Adrenal gland (tissue), 9 donors: ENCODE measurements at regions not wholly inside any gene's neighbourhood (a gene's known extent, or its start where the extent isn't known, plus 50 kb on each side); places are given as distances from the start of the nearest gene placed in this dataset.

Experiments
- DNase-seq, 7 donors: peaks; one replicate each; pipeline ENCODE4 v3.0.0-alpha.2; 2019 to 2020
- H3K27ac ChIP-seq, 5 donors: fragments of 200-600 bp; sonication (generic) in 4 of 5; 1 replicate in 3 of 5; 2 replicates in 2 of 5; pipeline versions ENCODE4 v1.5.1 to v1.8.0; 2016 to 2020; ENCODE audit warnings: mild to moderate bottlenecking in 1 of 5
- H3K27me3 ChIP-seq: fragments of 200-600 bp; 2 replicates; pipeline ENCODE4 v1.8.0; 2021
- H3K36me3 ChIP-seq, 2 donors: fragments of 200-600 bp; replicated peaks in 1 of 2; 1 replicate in 1 of 2; 2 replicates in 1 of 2; pipeline versions ENCODE4 v1.5.1 to v1.8.0; 2018 to 2022
- H3K4me1 ChIP-seq, 2 donors: fragments of 200-600 bp; replicated peaks in 1 of 2; 1 replicate in 1 of 2; 2 replicates in 1 of 2; pipeline versions ENCODE4 v1.5.1 to v1.8.0; 2018 to 2021
- H3K4me3 ChIP-seq, 4 donors: fragments of 200-600 bp; sonication (generic) in 3 of 4; one replicate each; pipeline ENCODE4 v1.5.1; 2016 to 2018
- H3K9me3 ChIP-seq, 3 donors: fragments of 200-600 bp; sonication (generic) in 1 of 3; replicated peaks in 1 of 3; 1 replicate in 2 of 3; 2 replicates in 1 of 3; pipeline versions ENCODE4 v1.5.1 to v1.8.0; 2016 to 2021
- CTCF ChIP-seq, 6 experiments: fragments of 450-650 bp in 4 of 6; fragments of 200-600 bp in 2 of 6; sonication (generic) in 1 of 6; IDR thresholded peaks; 1 replicate in 5 of 6; 2 replicates in 1 of 6; pipeline versions ENCODE4 v1.5.1 to v1.8.0; 2016 to 2021; ENCODE audit warnings: antibody characterized with exemption in 6 of 6, mild to moderate bottlenecking in 2 of 6, moderate library complexity in 1 of 6
- POLR2A ChIP-seq, 2 donors: fragments of 450-650 bp; IDR thresholded peaks; one replicate each; pipeline ENCODE4 v1.6.1; 2017; ENCODE audit warnings: antibody characterized with exemption in 2 of 2, mild to moderate bottlenecking in 2 of 2, moderate library complexity in 1 of 2
- WGBS, 4 donors: extraction: QIAGEN DNeasy Blood & Tissue Kit in 2 of 4; methylation state at CpG; one replicate each; pipeline versions ENCODE4 v1.1.5 to v1.1.7; 2013 to 2017; 5-methylcytosine and 5-hydroxymethylcytosine counted together
- intact Hi-C, 2 donors: fragments of 100-400 bp; cut with DNase I; formaldehyde crosslinking; loops; one replicate each; pipeline versions ENCODE4 v1.14.1 to v1.15.0; 2022 to 2023
- donor health status: healthy with polysubstance abuse.
- donor health status: Bipolar disorder and iron deficiency.
- donor health status: DM: yes; HTN: yes; CAD: no.
- donor health status: DM: no; HTN: no; CAD: no.
- donor health status: DM: no; HTN: no; CAD: no.

- Histone ChIP-seq H3K9me3 (no peaks in the 10 kb centered on the region), H3K27me3 (no peaks in the 10 kb centered on the region), H3K27ac (no peak overlapping the region), H3K36me3 (no peaks in the 10 kb centered on the region), H3K4me3 (no peak overlapping the region), H3K4me1 (no peaks in the 10 kb centered on the region)
- TF ChIP-seq CTCF (IDR thresholded peaks at IDR 0.05) (no peak), POLR2A (IDR thresholded peaks at IDR 0.05) (no peak)
- WGBS, 4 donors, result 70 to 89% (median 81%) methylated on average over 3 of the region's 3 CpGs
- no peak for DNase-seq
- intact Hi-C loops, result no loop called here
Observed at GRCh38 chr10:8893102-8893501, 838.6 kb downstream of the GATA3 start.

- H3K4me3 ChIP-seq, result no peak overlapping the region
- no peaks in the 10 kb centered on the region for H3K27me3 ChIP-seq
- DNase-seq, result no peak
- H3K27ac ChIP-seq, result no peak overlapping the region
- no peaks in the 10 kb centered on the region for H3K36me3 ChIP-seq
- WGBS, 4 donors, result 76 to 84% (median 77%) methylated on average over 4 of the region's 4 CpGs
- no peaks in the 10 kb centered on the region for H3K9me3 ChIP-seq
- intact Hi-C loops, result no loop called here
- H3K4me1 ChIP-seq, result no peaks in the 10 kb centered on the region
- no peak for TF ChIP-seq CTCF (IDR thresholded peaks at IDR 0.05)
- TF ChIP-seq POLR2A (IDR thresholded peaks at IDR 0.05), result no peak
Observed at GRCh38 chr10:8894148-8894547, 839.7 kb downstream of the GATA3 start.

GRCh38 chr10:8897769-8898168 is 843.3 kb downstream of the GATA3 start:
- intact Hi-C loops, result no loop called here
- no peaks in the 10 kb centered on the region for H3K9me3 ChIP-seq
- no peaks in the 10 kb centered on the region for H3K36me3 ChIP-seq
- H3K27ac ChIP-seq, result no peak overlapping the region
- TF ChIP-seq POLR2A (IDR thresholded peaks at IDR 0.05) (no peak), CTCF (IDR thresholded peaks at IDR 0.05) (no peak)
- no peaks in the 10 kb centered on the region for H3K4me1 ChIP-seq
- no peak for DNase-seq
- WGBS, 4 donors, result 70 to 81% (median 74%) methylated on average over 5 of the region's 5 CpGs
- no peaks in the 10 kb centered on the region for H3K27me3 ChIP-seq
- no peak overlapping the region for H3K4me3 ChIP-seq

- intact Hi-C loops, result no loop called here
- Histone ChIP-seq H3K9me3 (no peaks in the 10 kb centered on the region), H3K27me3 (no peaks in the 10 kb centered on the region), H3K27ac (no peak overlapping the region), H3K4me1 (no peaks in the 10 kb centered on the region), H3K36me3 (no peaks in the 10 kb centered on the region), H3K4me3 (no peak overlapping the region)
- no peak for TF ChIP-seq POLR2A (IDR thresholded peaks at IDR 0.05)
- no peak for TF ChIP-seq CTCF (IDR thresholded peaks at IDR 0.05)
- DNase-seq, result no peak
- 53 to 57% (median 55%) methylated on average over 2 of the region's 2 CpGs for WGBS, 4 donors
Observed at GRCh38 chr10:8898745-8899330, 844.4 kb downstream of the GATA3 start.
